Liver (tissue), 8 donors: ENCODE measurements at regions not wholly inside any gene's neighbourhood (a gene's known extent, or its start where the extent isn't known, plus 50 kb on each side); places are given as distances from the start of the nearest gene placed in this dataset.

Experiments
- DNase-seq: peaks from one replicate; pipeline ENCODE4 v3.0.0-alpha.2; 2017; ENCODE audit warnings: low spot score
- H3K27ac ChIP-seq, 2 donors: one replicate each; pipeline ENCODE4 v1.7.0; 2013; ENCODE audit warnings: inconsistent platforms in 2 of 2, low read length in 2 of 2, control low read depth in 1 of 2, low read depth in 1 of 2, mild to moderate bottlenecking in 1 of 2
- H3K27me3 ChIP-seq, 4 donors: one replicate each; pipeline versions ENCODE4 v1.6.1 to v1.7.0; 2013; ENCODE audit warnings: low read length in 3 of 4, inconsistent platforms in 1 of 4, mild to moderate bottlenecking in 1 of 4, moderate library complexity in 1 of 4; ENCODE audit not compliant: control insufficient read depth in 4 of 4, insufficient read depth in 4 of 4
- H3K36me3 ChIP-seq, 4 donors: one replicate each; pipeline versions ENCODE4 v1.6.1 to v1.7.0; 2013; ENCODE audit warnings: low read length in 3 of 4, mild to moderate bottlenecking in 3 of 4, low read depth in 1 of 4, moderate library complexity in 1 of 4; ENCODE audit not compliant: control insufficient read depth in 4 of 4, insufficient read depth in 3 of 4
- H3K4me1 ChIP-seq, 4 donors: one replicate each; pipeline versions ENCODE4 v1.6.1 to v1.7.0; 2013; ENCODE audit warnings: low read length in 3 of 4, mild to moderate bottlenecking in 3 of 4, moderate library complexity in 1 of 4; ENCODE audit not compliant: control insufficient read depth in 4 of 4, insufficient read depth in 4 of 4
- H3K4me3 ChIP-seq, 3 donors: one replicate each; pipeline versions ENCODE4 v1.6.1 to v1.7.0; 2013; ENCODE audit warnings: low read length in 3 of 3, control low read depth in 1 of 3, low read depth in 1 of 3, mild to moderate bottlenecking in 1 of 3
- H3K9ac ChIP-seq, 2 donors: one replicate each; pipeline ENCODE4 v1.7.0; 2013; ENCODE audit warnings: low read length in 2 of 2, mild to moderate bottlenecking in 2 of 2, moderate library complexity in 2 of 2, control low read depth in 1 of 2, low read depth in 1 of 2
- H3K9me3 ChIP-seq, 4 donors: one replicate each; pipeline versions ENCODE4 v1.6.1 to v1.7.0; 2013; ENCODE audit warnings: low read length in 3 of 4; ENCODE audit not compliant: control insufficient read depth in 4 of 4
- ATF3 ChIP-seq: IDR thresholded peaks from 2 replicates; pipeline ENCODE4 v1.6.1; 2016; ENCODE audit warnings: antibody characterized with exemption
- CTCF ChIP-seq: fragments of 150-350 bp; IDR thresholded peaks from 2 replicates; pipeline ENCODE4 v1.5.1; 2017; ENCODE audit warnings: improper control_type of control experiment, low read depth, low read length; ENCODE audit not compliant: missing input control
- EGR1 ChIP-seq, 2 donors: IDR thresholded peaks; 2 replicates each; pipeline ENCODE4 v1.6.1; 2016 to 2018; ENCODE audit warnings: antibody characterized with exemption in 2 of 2, low read depth in 2 of 2
- FOXA1 ChIP-seq: IDR thresholded peaks from 2 replicates; pipeline ENCODE4 v1.6.1; 2016; ENCODE audit warnings: antibody characterized with exemption
- FOXA2 ChIP-seq: IDR thresholded peaks from 2 replicates; pipeline ENCODE4 v1.6.1; 2016; ENCODE audit warnings: antibody characterized with exemption
- GABPA ChIP-seq, 2 donors: IDR thresholded peaks in 1 of 2; conservative IDR thresholded peaks in 1 of 2; 2 replicates each; pipeline ENCODE4 v1.6.1; 2016; ENCODE audit warnings: antibody characterized with exemption in 2 of 2, mild to moderate bottlenecking in 1 of 2, moderate library complexity in 1 of 2
- HNF4A ChIP-seq, 2 donors: conservative IDR thresholded peaks; 2 replicates each; pipeline ENCODE4 v1.6.1; 2016; ENCODE audit warnings: antibody characterized with exemption in 2 of 2, mild to moderate bottlenecking in 2 of 2
- HNF4G ChIP-seq: IDR thresholded peaks from 2 replicates; pipeline ENCODE4 v1.6.1; 2016; ENCODE audit warnings: antibody characterized with exemption
- JUND ChIP-seq, 2 donors: IDR thresholded peaks; 2 replicates each; pipeline ENCODE4 v1.6.1; 2016; ENCODE audit warnings: antibody characterized with exemption in 2 of 2
- MAX ChIP-seq: IDR thresholded peaks from 2 replicates; pipeline ENCODE4 v1.6.1; 2016; ENCODE audit warnings: antibody characterized with exemption
- NR2F2 ChIP-seq: IDR thresholded peaks from 2 replicates; pipeline ENCODE4 v1.6.1; 2016; ENCODE audit warnings: antibody characterized with exemption
- REST ChIP-seq: IDR thresholded peaks from 2 replicates; pipeline ENCODE4 v1.6.1; 2016; ENCODE audit warnings: antibody characterized with exemption, mild to moderate bottlenecking
- RXRA ChIP-seq, 2 donors: IDR thresholded peaks; 2 replicates each; pipeline ENCODE4 v1.6.1; 2017 to 2018; ENCODE audit warnings: antibody characterized with exemption in 2 of 2, mild to moderate bottlenecking in 1 of 2
- SP1 ChIP-seq: IDR thresholded peaks from 2 replicates; pipeline ENCODE4 v1.6.1; 2018; ENCODE audit warnings: antibody characterized with exemption, mild to moderate bottlenecking
- ZBTB33 ChIP-seq: IDR thresholded peaks from 2 replicates; pipeline ENCODE4 v1.6.1; 2016; ENCODE audit warnings: antibody characterized with exemption
- WGBS: extraction: QIAGEN DNeasy Blood & Tissue Kit; methylation state at CpG from one replicate; pipeline ENCODE4 v1.1.7; 2013; 5-methylcytosine and 5-hydroxymethylcytosine counted together
- donor health status: healthy.
- donor health status: healthy.
- donor health status: healthy.
- donor health status: healthy.
- donor health status: healthy.

GRCh38 chr16:26856791-26857190 lies 209.9 kb upstream of the C16orf82 start:
- Histone ChIP-seq H3K27me3 (peaks cover 0 to 3% (median 0%) of the 10 kb centered on the region in 4 donors), H3K4me1 (no peaks in the 10 kb centered on the region), H3K9me3 (peaks cover 0 to 3% (median under 1%) of the 10 kb centered on the region in 4 donors), H3K4me3 (no peak overlapping the region), H3K36me3 (no peaks in the 10 kb centered on the region), H3K9ac (no peak overlapping the region), H3K27ac (no peak overlapping the region)
- WGBS: 65% methylated on average over 5 of the region's 5 CpGs
- no peak for TF ChIP-seq ATF3
- no peak for TF ChIP-seq ZBTB33
- no peak for TF ChIP-seq NR2F2
- TF ChIP-seq FOXA2: no peak
- no peak for TF ChIP-seq MAX
- no peak for TF ChIP-seq EGR1 (IDR thresholded peaks at IDR 0.05; ENCODE audit: low read depth in 2 of 2)
- no peak for TF ChIP-seq JUND (IDR thresholded peaks at IDR 0.05)
- TF ChIP-seq REST: no peak
- no peak for DNase-seq

- DNase-seq: no peak
- Histone ChIP-seq H3K27me3 (peaks cover 0 to 3% (median 0%) of the 10 kb centered on the region in 4 donors), H3K4me3 (no peak overlapping the region), H3K9me3 (peaks cover 0 to 3% (median under 1%) of the 10 kb centered on the region in 4 donors), H3K27ac (no peak overlapping the region), H3K4me1 (no peaks in the 10 kb centered on the region), H3K36me3 (no peaks in the 10 kb centered on the region), H3K9ac (no peak overlapping the region)
- WGBS: 73% methylated on average over 4 of the region's 4 CpGs
- no peak for TF ChIP-seq EGR1 (IDR thresholded peaks at IDR 0.05; ENCODE audit: low read depth in 2 of 2)
- no peak for TF ChIP-seq JUND (IDR thresholded peaks at IDR 0.05)
- TF ChIP-seq HNF4G: no peak
- no peak for TF ChIP-seq FOXA2
- TF ChIP-seq HNF4A (conservative IDR thresholded peaks at IDR 0.05): no peak
Measured at GRCh38 chr16:26857371-26857770, 209.4 kb upstream of the C16orf82 start.

GRCh38 chr16:26860506-26860905 lies 206.2 kb upstream of the C16orf82 start:
- Histone ChIP-seq H3K9ac (no peak overlapping the region), H3K9me3 (peaks cover 0 to 3% (median under 1%) of the 10 kb centered on the region in 4 donors), H3K4me3 (no peak overlapping the region), H3K27me3 (peaks cover 0 to 6% (median 0%) of the 10 kb centered on the region in 4 donors), H3K27ac (no peak overlapping the region), H3K36me3 (no peaks in the 10 kb centered on the region), H3K4me1 (no peaks in the 10 kb centered on the region)
- 92% methylated on average over 1 of the region's 1 CpG for WGBS
- DNase-seq: no peak
- TF ChIP-seq RXRA (IDR thresholded peaks at IDR 0.05): no peak
- no peak for TF ChIP-seq ATF3
- no peak for TF ChIP-seq SP1
- TF ChIP-seq CTCF: no peak
- TF ChIP-seq HNF4A (conservative IDR thresholded peaks at IDR 0.05): no peak
- TF ChIP-seq REST: no peak
- TF ChIP-seq GABPA (IDR thresholded peaks at IDR 0.05 in 1 of 2, conservative IDR thresholded peaks at IDR 0.05 in 1 of 2): no peak
- no peak for TF ChIP-seq HNF4G
- no peak for TF ChIP-seq FOXA1
